ENCODE measurements at regions not wholly inside any gene's neighbourhood (a gene's known extent, or its start where the extent isn't known, plus 50 kb on each side); places are given as distances from the start of the nearest gene placed in this dataset.

- TF ChIP-seq NFE2L2 (IDR thresholded peaks at IDR 0.05; ENCODE audit: low read depth, low read length) (no peak), MAZ (IDR thresholded peaks at IDR 0.05; ENCODE audit: borderline replicate concordance, low read depth, low read length) (no peak), CTCF (conservative IDR thresholded peaks at IDR 0.05; ENCODE audit: low read depth, low read length) (no peak), POLR2A (IDR thresholded peaks at IDR 0.05; ENCODE audit: low read depth, low read length) (no peak), RCOR1 (IDR thresholded peaks at IDR 0.05; ENCODE audit: insufficient replicate concordance, low read length) (no peak), MXI1 (IDR thresholded peaks at IDR 0.05; ENCODE audit: borderline replicate concordance, low read depth, low read length) (no peak), SMC3 (IDR thresholded peaks at IDR 0.05; ENCODE audit: low read depth, low read length) (no peak), FOS (IDR thresholded peaks at IDR 0.05; ENCODE audit: low read depth, low read length) (no peak), RAD21 (IDR thresholded peaks at IDR 0.05; ENCODE audit: low read length) (no peak), MAFK (IDR thresholded peaks at IDR 0.05; ENCODE audit: low read depth, low read length) (no peak)
- TF ChIP-seq, protein P1, sequence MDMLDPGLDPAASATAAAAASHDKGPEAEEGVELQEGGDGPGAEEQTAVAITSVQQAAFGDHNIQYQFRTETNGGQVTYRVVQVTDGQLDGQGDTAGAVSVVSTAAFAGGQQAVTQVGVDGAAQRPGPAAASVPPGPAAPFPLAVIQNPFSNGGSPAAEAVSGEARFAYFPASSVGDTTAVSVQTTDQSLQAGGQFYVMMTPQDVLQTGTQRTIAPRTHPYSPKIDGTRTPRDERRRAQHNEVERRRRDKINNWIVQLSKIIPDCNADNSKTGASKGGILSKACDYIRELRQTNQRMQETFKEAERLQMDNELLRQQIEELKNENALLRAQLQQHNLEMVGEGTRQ (IDR thresholded peaks at IDR 0.05; ENCODE audit: low read depth, low read length), result no peak
- TF ChIP-seq, protein P2, sequence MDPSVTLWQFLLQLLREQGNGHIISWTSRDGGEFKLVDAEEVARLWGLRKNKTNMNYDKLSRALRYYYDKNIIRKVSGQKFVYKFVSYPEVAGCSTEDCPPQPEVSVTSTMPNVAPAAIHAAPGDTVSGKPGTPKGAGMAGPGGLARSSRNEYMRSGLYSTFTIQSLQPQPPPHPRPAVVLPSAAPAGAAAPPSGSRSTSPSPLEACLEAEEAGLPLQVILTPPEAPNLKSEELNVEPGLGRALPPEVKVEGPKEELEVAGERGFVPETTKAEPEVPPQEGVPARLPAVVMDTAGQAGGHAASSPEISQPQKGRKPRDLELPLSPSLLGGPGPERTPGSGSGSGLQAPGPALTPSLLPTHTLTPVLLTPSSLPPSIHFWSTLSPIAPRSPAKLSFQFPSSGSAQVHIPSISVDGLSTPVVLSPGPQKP (IDR thresholded peaks at IDR 0.05; ENCODE audit: borderline replicate concordance, low read depth, low read length), result no peak
Observed at GRCh38 chr2:201536754-201537153, 85.2 kb downstream of the STRADB start.
